ENCODE measurements at regions not wholly inside any gene's neighbourhood (a gene's known extent, or its start where the extent isn't known, plus 50 kb on each side); places are given as distances from the start of the nearest gene placed in this dataset.

GRCh38 chr6:126914172-126914571 lies 204.3 kb upstream of the RSPO3 start:
- TF ChIP-seq JUNB (IDR thresholded peaks at IDR 0.05; ENCODE audit: unreplicated experiment) (no peak), CREB1 (CRISPR knock-in tag; IDR thresholded peaks at IDR 0.05; ENCODE audit: low read depth) (no peak), EZH2phosphoT487 (IDR thresholded peaks at IDR 0.05; ENCODE audit: unreplicated experiment) (no peak), EZH2 (IDR thresholded peaks at IDR 0.05; ENCODE audit: low read depth, unreplicated experiment) (no peak), NANOG (IDR thresholded peaks at IDR 0.05; ENCODE audit: borderline replicate concordance) (no peak), ZNF331 (CRISPR knock-in tag; IDR thresholded peaks at IDR 0.05; ENCODE audit: low read depth) (no peak), ZNF114 (CRISPR knock-in tag; IDR thresholded peaks at IDR 0.05) (no peak), POLR2AphosphoS5 (IDR thresholded peaks at IDR 0.05; ENCODE audit: low read depth) (no peak), ETS1 (IDR thresholded peaks at IDR 0.05) (no peak), REST (IDR thresholded peaks at IDR 0.05; ENCODE audit: unreplicated experiment) (no peak), STAT1 (IDR thresholded peaks at IDR 0.05; ENCODE audit: unreplicated experiment) (no peak), ZNF462 (CRISPR knock-in tag; IDR thresholded peaks at IDR 0.05) (no peak)
- TF ChIP-seq, protein P1, sequence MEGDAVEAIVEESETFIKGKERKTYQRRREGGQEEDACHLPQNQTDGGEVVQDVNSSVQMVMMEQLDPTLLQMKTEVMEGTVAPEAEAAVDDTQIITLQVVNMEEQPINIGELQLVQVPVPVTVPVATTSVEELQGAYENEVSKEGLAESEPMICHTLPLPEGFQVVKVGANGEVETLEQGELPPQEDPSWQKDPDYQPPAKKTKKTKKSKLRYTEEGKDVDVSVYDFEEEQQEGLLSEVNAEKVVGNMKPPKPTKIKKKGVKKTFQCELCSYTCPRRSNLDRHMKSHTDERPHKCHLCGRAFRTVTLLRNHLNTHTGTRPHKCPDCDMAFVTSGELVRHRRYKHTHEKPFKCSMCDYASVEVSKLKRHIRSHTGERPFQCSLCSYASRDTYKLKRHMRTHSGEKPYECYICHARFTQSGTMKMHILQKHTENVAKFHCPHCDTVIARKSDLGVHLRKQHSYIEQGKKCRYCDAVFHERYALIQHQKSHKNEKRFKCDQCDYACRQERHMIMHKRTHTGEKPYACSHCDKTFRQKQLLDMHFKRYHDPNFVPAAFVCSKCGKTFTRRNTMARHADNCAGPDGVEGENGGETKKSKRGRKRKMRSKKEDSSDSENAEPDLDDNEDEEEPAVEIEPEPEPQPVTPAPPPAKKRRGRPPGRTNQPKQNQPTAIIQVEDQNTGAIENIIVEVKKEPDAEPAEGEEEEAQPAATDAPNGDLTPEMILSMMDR (conservative IDR thresholded peaks at IDR 0.05; ENCODE audit: low read depth in 2 of 2), result no peak
- Mint-ChIP-seq H3K27me3 (ENCODE audit: insufficient read depth, low read depth, poor library complexity) (no peaks in the 10 kb centered on the region), H3K4me3 (no peak overlapping the region), H3K27ac (no peak overlapping the region), H3K36me3 (ENCODE audit: low read depth) (no peaks in the 10 kb centered on the region), H3K4me1 (peaks cover 2% of the 10 kb centered on the region; the same call in 1 of the 3 replicates), H3K9me3 (no peaks in the 10 kb centered on the region; the same call in 2 of the 3 replicates)
- no peaks in the 10 kb centered on the region for H3K9me2 ChIP-seq (ENCODE audit: insufficient read depth)
- H4K20me1 ChIP-seq (replicated peaks; ENCODE audit: insufficient read depth), result no peaks in the 10 kb centered on the region
- no peaks in the 10 kb centered on the region for H3K4me1 ChIP-seq (ENCODE audit: insufficient read depth)
- DNase-seq (ENCODE audit: low spot score) (no peak), ATAC-seq (no peak)
- H3K4me3 ChIP-seq, result no peak overlapping the region
- H3K4me2 ChIP-seq, result no peak overlapping the region
- no peak overlapping the region for H3K27ac ChIP-seq (ENCODE audit: low read depth)
- no peaks in the 10 kb centered on the region for H3K79me2 ChIP-seq (replicated peaks; ENCODE audit: insufficient read depth)
- no peak overlapping the region for H2AFZ ChIP-seq
- no peaks in the 10 kb centered on the region for H3F3A ChIP-seq (replicated peaks; ENCODE audit: low read depth)
- no peaks in the 10 kb centered on the region for H3K36me3 ChIP-seq (ENCODE audit: insufficient read depth)
- H3K27me3 ChIP-seq (ENCODE audit: insufficient read depth), result no peaks in the 10 kb centered on the region
